GM19043 (cell line): ENCODE measurements at regions not wholly inside any gene's neighbourhood (a gene's known extent, or its start where the extent isn't known, plus 50 kb on each side); places are given as distances from the start of the nearest gene placed in this dataset.
"Not testable (repeated sequence)": the region's sequence is repeated elsewhere in the genome, so short reads cannot be mapped to it uniquely, and the experiment has no call there.

ENCODE experiments used
- ATAC-seq: cut with Tn5 transposase; IDR thresholded peaks from one replicate; pipeline ENCODE4 v1.9.1; 2021; ENCODE audit warnings: low read depth; ENCODE audit not compliant: unreplicated experiment

DNA sequence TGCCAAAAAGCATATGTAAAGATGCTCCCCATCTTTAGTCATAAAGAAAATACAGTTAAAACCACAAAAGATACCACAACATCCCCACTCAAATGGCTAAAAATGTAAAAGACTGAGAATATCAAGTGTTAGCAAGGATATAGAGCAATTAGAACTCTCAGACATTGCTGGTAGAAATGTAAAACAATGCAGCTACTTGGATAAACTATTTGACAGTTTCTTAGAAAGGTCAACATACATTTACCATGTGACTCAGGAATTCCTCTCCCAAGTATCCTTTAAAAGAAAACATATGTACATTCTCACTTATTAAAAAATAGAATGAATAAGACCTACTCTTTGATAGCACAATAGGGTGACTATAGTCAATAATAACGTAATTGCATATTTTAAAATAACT lies 173.7 kb downstream of the HNRNPD start:
- ATAC-seq: no peak

DNA sequence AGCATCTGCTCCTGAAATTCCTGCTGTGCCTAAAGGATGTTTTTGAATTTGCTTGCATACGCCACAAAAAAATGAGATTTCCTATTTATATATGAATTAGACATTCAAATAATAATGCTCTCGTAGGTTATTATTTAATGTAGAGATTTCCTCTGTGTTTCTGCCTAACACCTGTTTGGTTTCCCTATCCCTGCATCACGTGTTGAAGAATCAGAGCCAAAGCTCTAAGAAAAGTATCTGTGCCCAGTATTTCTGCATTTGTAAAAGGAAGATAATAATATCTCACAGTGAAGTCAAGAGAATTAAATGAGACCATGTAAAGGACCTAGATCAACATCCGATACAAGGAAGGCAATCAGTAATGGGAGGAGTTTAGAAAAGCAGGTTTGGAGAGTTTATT lies 179.5 kb downstream of the HNRNPD start:
- no peak for ATAC-seq

DNA sequence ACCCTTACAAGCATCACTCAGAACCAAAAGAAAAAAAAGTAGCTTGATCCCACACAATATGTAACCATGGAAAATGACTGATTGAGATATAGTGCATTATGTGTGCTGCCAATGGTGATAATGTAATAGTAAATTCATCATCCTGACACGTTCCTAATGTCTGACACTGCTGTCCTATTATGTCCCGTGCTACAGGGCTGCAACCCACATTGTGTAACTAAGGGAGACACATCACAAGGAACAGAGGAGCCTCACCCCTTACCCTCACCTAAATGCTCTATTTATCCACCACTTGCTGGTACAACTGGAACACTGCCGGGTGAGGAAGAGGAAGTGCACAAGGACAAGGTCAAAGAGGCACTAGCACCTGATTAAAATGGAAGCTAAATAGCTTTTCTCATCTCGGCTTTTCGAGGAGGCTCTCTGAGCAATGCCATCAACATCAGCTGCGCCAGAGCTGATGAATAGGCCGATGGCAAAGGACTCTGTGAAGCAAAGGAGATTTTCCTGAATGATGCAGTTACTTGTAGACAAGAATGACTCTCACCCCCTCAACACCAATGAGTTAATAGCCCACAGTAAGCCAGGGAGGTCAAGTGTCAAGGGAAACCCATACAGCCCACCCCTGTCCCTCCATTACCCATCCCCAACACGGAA lies 181.6 kb downstream of the HNRNPD start:
- no peak for ATAC-seq

- no peak for ATAC-seq
These were observed 192.0 kb downstream of the HNRNPD start for GRCh38 chr4:82181789-82182188.

- no peak for ATAC-seq
These were observed 201.6 kb downstream of the HNRNPD start for GRCh38 chr4:82172186-82172585.

DNA sequence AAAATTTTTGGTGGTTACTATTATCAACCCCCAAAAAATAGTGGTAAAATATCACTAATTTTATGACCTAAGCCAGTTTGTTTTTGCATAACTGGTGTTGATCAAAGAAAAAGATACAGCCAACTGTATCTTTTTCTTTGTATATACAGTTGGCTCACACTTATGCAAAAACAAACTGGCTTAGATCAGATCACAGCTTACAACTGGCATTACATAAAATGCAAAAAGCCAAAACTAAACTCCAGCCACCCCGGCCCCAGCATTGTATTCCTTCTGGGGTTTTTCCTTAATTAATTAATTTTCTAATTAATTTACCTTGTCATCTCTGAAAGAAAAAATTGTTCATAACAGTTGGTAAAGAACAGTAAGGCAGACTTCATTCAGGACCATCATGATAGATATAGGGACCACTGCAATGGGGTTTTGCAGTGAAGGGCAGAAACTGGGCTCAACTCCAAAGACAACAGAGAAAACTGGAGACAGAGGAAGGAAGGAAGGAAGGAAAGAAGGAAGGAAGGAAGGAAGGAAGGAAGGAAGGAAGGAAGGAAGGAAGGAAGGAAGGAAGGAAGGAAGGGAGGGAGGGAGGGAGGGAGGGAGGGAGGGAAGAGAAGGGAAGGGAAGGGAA lies 202.1 kb downstream of the HNRNPD start:
- no peak for ATAC-seq

DNA sequence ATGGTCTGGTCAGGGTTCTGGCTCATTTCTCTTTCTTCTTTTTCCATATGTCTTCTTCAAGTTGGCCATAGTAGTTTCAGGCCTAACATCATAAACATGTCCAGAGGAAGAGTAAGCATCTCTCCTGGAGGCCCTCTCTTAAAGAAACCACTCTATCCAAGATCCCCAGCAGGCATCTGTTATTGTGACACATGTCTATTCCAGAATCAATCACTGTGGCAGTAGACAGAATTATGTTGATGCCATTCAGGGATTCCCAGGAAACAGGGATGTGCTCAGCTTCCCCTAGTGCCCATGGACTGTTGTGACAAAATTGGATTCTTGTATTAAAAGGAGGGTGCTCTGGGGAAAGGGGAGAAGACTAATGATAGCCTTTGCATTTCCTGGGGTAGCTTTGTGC lies 224.0 kb downstream of the HNRNPD start:
- no peak for ATAC-seq

GRCh38 chr4:82145850-82146249 lies 227.9 kb downstream of the HNRNPD start:
- ATAC-seq: no peak

- no peak for ATAC-seq
These were observed 233.4 kb downstream of the HNRNPD start for GRCh38 chr4:82140422-82140821.

- no peak for ATAC-seq
These were observed 234.5 kb downstream of the HNRNPD start for GRCh38 chr4:82139287-82139686.

DNA sequence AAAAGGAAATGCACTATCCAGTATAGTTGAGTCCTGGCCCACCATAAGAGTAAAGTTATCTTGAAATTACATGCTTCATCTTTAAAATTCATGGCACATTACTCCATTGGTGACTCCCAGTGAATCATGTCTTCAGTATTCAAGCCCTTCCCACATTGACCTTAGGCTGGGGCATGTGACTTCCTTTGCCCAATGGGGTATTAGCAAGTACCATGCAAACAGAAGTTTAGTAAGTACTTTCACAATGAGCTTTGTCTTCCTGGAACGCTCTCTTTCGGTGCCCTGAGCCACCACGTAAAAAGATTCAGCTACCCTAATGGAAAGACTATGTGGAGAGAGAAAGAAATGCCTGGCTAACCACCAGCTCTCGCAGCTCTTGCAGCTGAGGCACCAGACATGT lies 235.4 kb downstream of the HNRNPD start:
- ATAC-seq: no peak

GRCh38 chr4:82136161-82136801 lies 237.5 kb downstream of the HNRNPD start:
- ATAC-seq: no peak

- ATAC-seq: no peak
These were observed 245.4 kb downstream of the HNRNPD start for GRCh38 chr4:82128355-82128754.

DNA sequence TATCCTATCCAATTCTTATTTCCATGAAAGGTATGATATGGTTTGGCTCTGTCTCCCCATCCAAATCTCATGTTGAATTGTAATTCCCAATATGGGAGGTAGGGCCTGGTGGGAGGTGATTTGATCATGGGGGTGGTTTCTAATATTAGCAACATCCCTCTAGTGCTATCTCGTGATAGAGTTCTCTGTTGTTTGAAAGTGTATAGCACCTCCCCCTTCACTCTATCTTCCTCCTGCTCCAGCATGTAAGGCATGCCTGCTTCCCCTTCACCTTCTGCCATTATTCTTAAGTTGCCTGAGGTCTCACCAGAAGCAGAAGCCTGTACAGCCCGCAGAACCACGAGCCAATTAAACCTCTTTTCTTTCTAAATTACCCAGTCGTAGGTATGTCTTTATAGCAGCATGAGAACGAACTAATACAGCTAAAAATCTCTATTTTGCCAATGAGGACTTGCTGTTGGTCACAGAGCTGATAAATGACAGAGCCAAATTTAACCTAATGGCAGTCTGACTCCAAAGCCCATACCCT lies 247.2 kb downstream of the HNRNPD start:
- no peak for ATAC-seq

GRCh38 chr4:82125787-82126297 lies 247.9 kb downstream of the HNRNPD start:
- ATAC-seq: no peak

DNA sequence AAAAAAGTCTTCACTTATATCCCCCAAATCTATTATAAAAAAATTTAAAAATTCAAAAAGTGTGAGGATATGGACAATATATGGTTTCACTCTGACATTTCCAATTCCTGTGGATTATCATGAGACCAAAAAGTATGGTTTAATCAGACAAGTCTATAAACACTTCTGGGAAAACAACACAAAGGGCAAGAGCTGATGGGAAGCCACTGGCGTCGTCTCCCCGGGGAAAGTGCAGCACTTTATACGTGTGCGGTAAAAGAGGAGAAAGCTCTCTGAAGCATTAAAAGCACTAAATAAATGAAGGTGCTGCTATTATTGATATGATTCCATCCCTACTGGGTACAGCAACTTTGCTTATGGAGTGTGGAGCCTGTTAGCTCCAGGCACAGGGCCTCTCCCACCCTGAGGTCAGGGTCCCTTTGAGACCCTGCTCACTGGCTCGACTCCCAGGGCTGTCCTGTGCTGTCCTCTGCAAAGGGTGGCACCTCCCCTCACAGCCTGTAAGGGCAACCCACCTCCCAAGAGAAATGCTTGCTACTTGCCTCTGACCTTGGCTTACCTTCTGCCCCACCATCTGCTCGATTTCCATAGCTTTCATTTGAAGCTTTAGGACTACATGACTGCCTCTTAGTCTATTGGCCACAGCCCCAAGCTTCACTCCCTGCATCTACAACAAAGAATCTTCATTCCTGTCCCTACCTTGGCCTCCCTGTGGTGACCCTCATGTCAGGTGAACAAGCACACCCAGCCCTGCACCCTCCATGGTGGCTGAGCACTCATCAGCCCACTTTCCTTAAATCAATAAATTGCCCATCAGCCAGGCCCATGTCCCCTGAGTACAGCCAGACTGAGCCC lies 248.6 kb downstream of the HNRNPD start:
- ATAC-seq: no peak

DNA sequence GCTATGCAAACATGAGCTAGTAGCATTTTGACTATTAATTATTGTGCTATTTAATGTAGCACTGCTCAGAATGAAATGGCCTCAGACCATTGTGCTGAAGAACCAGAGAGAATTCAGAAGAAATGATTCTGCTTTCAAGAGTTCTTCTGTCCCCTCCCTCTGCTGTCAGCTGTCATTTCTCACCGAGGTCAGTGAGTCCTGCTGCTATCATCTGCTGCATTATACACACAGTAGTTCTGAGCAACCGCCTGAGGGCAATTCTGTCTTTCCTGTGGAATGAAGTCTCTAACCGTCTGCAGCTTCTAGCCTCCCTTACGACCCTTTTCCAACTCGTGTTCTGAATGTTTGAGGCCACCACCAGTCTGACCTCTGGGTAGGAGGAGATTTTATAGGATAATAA lies 249.4 kb downstream of the HNRNPD start:
- no peak for ATAC-seq

DNA sequence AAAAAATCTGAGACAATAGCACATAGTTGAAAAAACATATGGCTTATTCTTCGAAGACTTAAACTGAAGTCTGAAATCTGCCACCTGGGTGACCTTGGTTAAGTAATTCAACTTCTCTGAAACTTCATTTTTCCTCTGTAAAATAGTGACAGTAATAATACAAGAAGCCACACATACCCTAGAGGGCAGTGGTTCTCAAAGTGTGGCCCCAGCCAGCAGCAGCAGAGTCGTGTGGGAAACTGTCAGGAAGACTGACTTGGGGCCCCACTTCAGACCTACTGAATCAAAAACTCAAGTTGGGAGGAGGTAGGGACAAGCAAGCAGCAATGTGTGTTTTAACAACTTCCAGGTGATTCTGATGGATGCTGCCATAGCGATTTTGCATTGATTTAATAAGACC lies 249.9 kb downstream of the HNRNPD start:
- no peak for ATAC-seq

GRCh38 chr4:82115183-82115582 lies 258.6 kb downstream of the HNRNPD start:
- ATAC-seq: not testable (repeated sequence)

GRCh38 chr4:82108506-82108905 lies 265.3 kb downstream of the HNRNPD start:
- ATAC-seq: no peak

DNA sequence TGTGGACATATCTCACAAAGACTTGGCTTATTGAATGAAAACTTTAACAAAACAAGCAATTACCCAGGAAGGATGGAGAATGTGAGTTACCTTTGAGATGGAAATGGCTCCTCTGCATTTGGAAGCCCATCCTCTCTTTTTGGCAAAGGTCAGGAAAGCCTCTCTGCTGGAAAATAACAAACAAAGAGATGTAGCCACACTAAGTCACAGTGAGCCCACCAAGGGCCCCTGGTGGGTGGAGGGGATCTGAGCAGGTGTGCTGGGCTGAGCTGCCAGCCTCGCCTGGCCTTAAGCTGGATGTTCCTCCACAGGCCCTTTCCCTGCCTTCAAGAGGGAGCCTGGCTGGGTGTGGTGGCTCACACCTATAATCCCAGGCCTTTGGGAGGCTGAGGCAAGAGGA lies 269.2 kb downstream of the HNRNPD start:
- ATAC-seq: no peak
